GM12891 (cell line): ENCODE measurements at regions not wholly inside any gene's neighbourhood (a gene's known extent, or its start where the extent isn't known, plus 50 kb on each side); places are given as distances from the start of the nearest gene placed in this dataset.
"Not testable (repeated sequence)": the region's sequence is repeated elsewhere in the genome, so short reads cannot be mapped to it uniquely, and the experiment has no call there.

ENCODE experiments used
- DNase-seq: peaks from one replicate; pipeline ENCODE4 v3.0.0; 2011; ENCODE audit warnings: low spot score; ENCODE audit not compliant: insufficient read length
- FAIRE-seq: peaks from 2 replicates; lab custom pipeline; 2011; peaks lifted over from hg19 to GRCh38; lab: Jason Lieb, UNC
- PAX5 ChIP-seq: IDR thresholded peaks from 2 replicates; pipeline ENCODE4 v1.6.1; 2011; ENCODE audit warnings: low read length, moderate library complexity, mild to moderate bottlenecking; ENCODE audit not compliant: insufficient read depth, severe bottlenecking
- POLR2A ChIP-seq: IDR thresholded peaks from 2 replicates; pipeline ENCODE4 v1.6.1; 2011; ENCODE audit warnings: low read depth, low read length, control low read depth
- POLR2AphosphoS5 ChIP-seq: IDR thresholded peaks from 2 replicates; pipeline ENCODE4 v1.6.1; 2011; ENCODE audit warnings: low read depth, low read length, control low read depth
- POU2F2 ChIP-seq: IDR thresholded peaks from 2 replicates; pipeline ENCODE4 v1.6.1; 2011; ENCODE audit warnings: low read depth, mild to moderate bottlenecking, control low read depth, low read length, moderate library complexity
- SPI1 ChIP-seq: IDR thresholded peaks from 2 replicates; pipeline ENCODE4 v1.6.1; 2011; ENCODE audit warnings: low read depth, low read length, control low read depth
- TAF1 ChIP-seq: IDR thresholded peaks from 2 replicates; pipeline ENCODE4 v1.6.1; 2011; ENCODE audit warnings: low read depth, low read length, control low read depth

DNA sequence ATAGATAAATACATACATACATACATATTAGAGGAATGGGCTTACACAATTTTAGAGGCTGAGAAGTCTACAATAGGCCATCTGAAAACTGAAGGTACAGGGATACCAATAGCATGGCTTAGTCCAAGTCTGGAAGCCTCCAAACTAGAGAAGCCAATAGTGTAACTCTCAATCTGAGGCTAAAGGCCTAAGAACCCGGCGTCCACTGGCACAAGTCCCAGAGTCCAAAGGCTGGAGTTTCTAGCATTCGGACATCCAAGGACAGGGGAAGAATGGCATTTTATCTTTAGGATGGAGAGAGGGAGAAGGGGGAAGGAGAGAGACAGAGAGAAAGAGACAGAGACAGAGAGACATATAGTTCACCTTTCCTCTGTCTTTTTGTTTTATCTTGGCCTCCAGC lies 63.7 kb upstream of the SYT4 start:
- DNase-seq (no peak), FAIRE-seq (no peak)
- TF ChIP-seq POLR2A: no peak
- no peak for TF ChIP-seq PAX5
- TF ChIP-seq POLR2AphosphoS5: no peak
- TF ChIP-seq SPI1: no peak
- no peak for TF ChIP-seq POU2F2
- no peak for TF ChIP-seq TAF1

DNA sequence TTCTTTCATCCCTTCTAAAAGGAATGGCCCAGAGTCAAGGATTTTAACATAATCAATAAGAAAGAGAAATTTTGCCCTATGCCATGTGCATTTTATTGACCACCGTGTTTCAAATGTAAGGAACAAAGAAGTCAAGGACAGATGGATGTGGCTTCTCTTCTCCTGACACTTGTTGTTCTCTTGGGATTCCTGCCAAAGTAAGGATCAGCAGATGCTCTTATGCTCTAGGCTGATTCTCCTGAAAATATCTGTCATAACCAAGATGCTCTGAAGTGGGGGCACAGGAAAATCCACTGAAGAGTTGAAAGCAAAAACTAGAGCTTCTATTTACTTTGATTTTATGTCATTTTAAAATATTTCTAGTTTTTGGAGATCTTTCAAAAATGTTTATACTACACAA lies 72.9 kb upstream of the SYT4 start:
- TF ChIP-seq SPI1 (no peak), TAF1 (no peak), POU2F2 (no peak), PAX5 (no peak), POLR2AphosphoS5 (no peak), POLR2A (no peak)
- FAIRE-seq (no peak), DNase-seq (no peak)

DNA sequence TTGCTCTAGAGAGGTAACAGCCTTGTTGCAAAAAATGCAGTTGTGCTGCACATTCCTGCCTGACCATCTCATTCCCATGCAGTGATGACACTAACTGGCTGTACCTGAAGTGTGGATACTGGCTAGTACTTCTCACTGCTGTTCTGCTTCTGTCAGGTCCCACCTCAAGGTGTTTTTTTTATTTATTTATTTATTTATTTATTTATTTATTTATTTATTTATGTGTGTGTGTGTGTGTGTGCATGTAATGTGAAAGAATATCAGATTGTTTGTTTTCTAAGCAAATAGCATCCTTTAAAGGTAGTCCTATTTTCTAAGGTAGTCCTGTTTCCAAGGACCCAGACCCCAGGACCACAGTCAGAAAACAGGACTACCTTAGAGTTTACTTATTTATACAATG lies 87.2 kb upstream of the SYT4 start:
- DNase-seq (no peak), FAIRE-seq (no peak)
- TF ChIP-seq POU2F2 (no peak), SPI1 (no peak), TAF1 (no peak), POLR2A (no peak), POLR2AphosphoS5 (no peak), PAX5 (no peak)

DNA sequence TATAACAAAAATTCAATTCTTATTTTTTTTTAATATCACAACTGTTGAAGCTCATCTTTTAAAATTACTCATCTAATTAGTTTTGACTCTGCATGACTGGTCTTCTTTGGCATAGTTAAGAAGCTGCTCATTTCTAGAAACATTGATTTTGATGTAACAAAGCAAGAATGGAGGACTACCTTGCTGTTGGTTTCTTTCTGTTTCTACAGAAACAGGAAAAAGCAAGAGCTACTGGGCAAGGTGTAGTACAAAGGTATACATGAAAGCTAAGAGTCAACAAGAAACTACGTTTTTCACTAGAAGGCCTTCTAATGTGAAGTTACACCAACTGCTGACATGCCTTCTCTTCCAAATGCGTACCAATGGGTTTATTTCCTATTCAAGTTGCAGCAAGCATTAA lies 90.6 kb upstream of the SYT4 start:
- TF ChIP-seq TAF1: no peak
- no peak for TF ChIP-seq POLR2A
- TF ChIP-seq POLR2AphosphoS5: no peak
- no peak for TF ChIP-seq PAX5
- TF ChIP-seq SPI1: no peak
- TF ChIP-seq POU2F2: no peak
- FAIRE-seq (no peak), DNase-seq (no peak)

DNA sequence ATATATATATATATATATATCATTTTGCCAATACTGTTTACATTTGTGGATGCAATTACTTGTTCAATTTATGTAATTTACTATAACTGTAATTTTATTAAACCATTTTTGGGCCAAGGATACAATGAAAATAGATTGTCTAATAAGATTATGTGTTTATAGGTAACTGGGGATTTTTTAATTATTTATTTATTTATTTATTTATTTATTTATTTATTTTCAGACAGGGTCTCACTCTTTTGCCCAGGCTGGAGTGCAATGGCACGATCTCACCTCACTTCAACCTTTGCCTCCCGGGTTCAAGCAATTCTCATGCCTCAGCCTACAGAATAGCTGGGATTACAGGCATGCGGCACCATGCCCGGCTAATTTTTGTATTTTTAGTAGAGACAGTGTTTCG lies 92.0 kb upstream of the SYT4 start:
- not testable (repeated sequence) for DNase-seq, FAIRE-seq

DNA sequence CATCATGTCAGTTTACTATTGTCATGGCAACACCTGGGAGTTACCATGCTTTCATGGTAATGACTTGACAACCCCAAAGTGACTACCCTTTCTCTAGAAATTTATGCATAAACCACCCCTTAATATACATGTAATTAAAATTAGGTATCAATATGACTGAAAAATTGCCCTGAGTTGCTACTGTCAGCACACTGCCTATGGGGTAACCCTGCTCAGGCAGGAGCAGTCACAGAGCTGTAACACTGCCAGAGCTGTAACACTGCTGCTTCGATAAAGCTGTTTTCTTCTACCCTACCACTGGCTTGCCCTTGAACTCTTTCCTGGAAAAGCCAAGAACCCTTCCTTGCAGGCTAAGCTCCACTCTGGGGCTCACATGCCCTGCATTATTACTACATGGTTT lies 95.5 kb upstream of the SYT4 start:
- no peak for DNase-seq
- no peak for FAIRE-seq
- TF ChIP-seq SPI1: no peak
- TF ChIP-seq TAF1: no peak
- TF ChIP-seq PAX5: no peak
- TF ChIP-seq POLR2A: no peak
- no peak for TF ChIP-seq POLR2AphosphoS5
- TF ChIP-seq POU2F2: no peak

DNA sequence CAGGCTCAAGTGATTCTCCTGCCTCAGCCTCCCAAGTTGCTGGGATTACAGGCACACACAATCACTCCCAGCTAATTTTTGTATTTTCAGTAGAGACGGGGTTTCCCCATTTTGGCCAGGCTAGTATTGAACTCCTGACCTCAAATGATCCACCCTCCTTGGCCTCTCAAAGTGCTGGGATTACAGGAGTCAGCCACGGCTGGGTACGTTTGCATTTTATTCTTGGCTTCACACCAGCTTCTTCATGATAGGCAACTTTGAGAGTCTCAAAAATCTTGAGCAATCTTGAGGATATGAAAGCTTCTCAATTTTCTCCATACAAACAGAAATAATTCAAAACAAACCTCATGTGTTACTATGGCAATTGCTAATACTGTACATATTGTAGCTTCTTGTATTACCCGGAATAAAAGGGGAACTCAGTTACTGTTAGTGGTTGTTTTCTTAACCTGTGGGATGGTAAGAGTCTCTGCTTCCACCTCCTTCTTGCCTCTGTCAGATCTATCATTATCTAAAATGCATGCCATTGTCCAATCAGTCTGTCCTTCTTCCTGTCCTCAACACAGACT lies 102.9 kb upstream of the SYT4 start:
- no peak for TF ChIP-seq TAF1
- no peak for TF ChIP-seq PAX5
- TF ChIP-seq POLR2AphosphoS5: no peak
- TF ChIP-seq POLR2A: no peak
- TF ChIP-seq SPI1: no peak
- TF ChIP-seq POU2F2: no peak
- no peak for FAIRE-seq

DNA sequence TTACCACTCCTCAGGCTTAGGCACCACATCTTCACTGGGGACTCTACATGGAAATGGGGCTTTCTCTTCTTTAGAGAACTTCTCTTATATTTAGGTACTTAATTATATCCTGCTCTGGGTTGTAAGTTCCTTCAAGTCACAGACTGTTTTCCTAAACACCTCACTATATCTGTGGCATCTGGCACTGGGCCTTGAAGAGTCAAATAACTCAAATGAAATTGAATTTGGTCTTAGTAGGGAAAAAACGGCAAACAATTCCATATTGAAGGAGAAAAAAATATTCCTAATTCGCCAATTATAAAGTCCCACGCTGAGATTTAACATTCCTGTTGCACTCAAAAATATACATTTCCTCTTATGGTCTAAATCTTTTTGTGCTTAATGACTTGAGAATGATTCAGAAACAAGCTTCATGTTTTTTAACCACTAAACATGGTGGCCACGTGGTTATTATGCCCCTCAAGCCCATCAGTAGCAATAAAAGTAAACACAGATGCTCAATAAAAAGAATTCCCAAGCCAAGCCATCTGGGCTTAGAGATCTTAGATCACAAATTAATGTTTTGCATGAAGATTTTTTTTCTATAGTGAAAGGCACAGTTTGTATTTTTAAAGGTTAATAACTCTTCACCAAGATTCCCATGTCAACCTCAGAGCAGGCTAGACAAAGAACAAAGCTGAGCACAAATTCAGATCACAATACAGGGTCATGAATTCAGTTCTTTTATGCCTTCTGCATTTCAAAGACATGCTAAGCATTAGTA lies 105.5 kb upstream of the SYT4 start:
- TF ChIP-seq SPI1 (no peak), PAX5 (no peak), POLR2A (no peak), POLR2AphosphoS5 (no peak), TAF1 (no peak), POU2F2 (no peak)
- FAIRE-seq (no peak), DNase-seq (no peak)

More for the DNA sequence above, 102.9 kb upstream of the SYT4 start:
- DNase-seq: no peak

DNA sequence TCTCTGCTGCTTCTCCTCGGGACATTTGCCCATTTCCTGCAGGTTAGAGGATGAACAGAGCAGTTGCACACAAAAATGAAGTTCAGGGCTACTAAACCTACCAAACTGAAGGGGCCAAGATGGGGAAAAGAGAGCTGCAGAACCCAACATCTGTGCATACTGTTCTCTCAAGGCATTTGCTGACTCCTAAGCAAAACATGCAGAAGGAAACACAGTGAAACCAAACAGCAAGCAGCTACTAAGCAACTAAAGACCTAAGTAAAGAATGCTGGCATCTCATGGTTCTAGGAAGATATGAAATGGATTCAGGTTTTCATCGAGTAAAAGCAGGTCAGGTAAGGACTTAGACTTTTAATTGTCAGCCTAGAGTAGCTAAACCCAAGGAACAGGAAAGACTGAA lies 111.9 kb upstream of the SYT4 start:
- TF ChIP-seq POLR2AphosphoS5: no peak
- TF ChIP-seq POU2F2: no peak
- TF ChIP-seq PAX5: no peak
- no peak for TF ChIP-seq POLR2A
- no peak for TF ChIP-seq SPI1
- TF ChIP-seq TAF1: no peak
- DNase-seq (no peak), FAIRE-seq (no peak)

DNA sequence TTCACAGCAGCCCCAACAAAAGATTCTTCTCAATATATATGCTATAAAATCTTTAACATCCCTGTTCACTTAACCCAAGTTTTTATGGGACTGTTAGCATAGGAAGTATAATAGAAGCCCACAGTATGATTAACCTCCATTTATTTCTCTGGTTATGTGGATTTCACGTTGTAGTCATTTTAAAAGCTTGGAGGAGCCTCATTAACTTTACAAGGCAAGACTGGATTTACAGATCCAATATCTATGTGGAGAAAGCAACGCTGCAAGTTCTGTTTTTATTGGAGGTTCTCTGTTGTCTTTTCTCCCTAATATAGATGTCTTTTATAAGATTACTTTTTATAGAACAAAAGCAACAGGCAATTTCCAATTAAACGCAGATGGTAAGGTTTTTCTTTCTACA lies 114.9 kb upstream of the SYT4 start:
- no peak for DNase-seq
- no peak for TF ChIP-seq SPI1
- no peak for TF ChIP-seq POU2F2
- no peak for TF ChIP-seq POLR2A
- no peak for TF ChIP-seq PAX5
- TF ChIP-seq POLR2AphosphoS5: no peak
- no peak for TF ChIP-seq TAF1
- FAIRE-seq: no peak
